SW480 (cell line): ENCODE measurements at regions not wholly inside any gene's neighbourhood (a gene's known extent, or its start where the extent isn't known, plus 50 kb on each side); places are given as distances from the start of the nearest gene placed in this dataset.
"Not testable (repeated sequence)": the region's sequence is repeated elsewhere in the genome, so short reads cannot be mapped to it uniquely, and the experiment has no call there.

ENCODE experiments used
- DNase-seq: peaks from one replicate; pipeline ENCODE4 v3.0.0-alpha.2; 2016; ENCODE audit warnings: low spot score

DNA sequence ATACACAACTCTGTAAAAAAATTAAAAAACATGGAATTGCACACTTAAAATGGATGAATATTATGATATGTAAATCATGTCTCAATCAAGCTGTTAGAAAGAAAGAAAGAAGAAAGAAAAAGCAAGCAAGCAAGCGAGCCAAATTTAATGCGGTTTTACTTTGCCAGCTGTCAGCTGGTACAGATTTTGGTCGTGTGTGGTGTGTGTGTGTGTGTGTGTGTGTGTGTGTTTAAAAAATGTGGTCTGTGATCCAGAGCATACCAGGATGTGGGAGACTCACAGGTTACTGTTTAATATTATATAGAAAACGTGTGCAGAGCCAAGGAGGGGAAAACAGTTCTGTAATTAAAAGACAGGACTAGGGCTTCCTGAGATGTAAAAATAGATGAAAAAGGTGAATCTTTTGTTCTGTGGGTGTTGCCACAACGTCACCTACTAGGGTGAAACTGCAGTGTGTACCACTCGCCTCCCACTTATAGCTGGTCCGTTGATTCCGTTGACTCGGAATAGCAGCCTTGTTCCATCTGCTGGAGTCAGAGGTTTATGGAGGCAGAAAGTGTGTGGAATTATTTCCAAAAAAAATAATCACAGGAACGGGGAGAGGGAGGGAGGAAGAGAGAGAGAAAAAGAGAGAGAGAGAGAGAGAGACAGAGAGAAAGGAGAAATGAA lies 197.7 kb downstream of the BCAS1 start:
- DNase-seq = no peak

DNA sequence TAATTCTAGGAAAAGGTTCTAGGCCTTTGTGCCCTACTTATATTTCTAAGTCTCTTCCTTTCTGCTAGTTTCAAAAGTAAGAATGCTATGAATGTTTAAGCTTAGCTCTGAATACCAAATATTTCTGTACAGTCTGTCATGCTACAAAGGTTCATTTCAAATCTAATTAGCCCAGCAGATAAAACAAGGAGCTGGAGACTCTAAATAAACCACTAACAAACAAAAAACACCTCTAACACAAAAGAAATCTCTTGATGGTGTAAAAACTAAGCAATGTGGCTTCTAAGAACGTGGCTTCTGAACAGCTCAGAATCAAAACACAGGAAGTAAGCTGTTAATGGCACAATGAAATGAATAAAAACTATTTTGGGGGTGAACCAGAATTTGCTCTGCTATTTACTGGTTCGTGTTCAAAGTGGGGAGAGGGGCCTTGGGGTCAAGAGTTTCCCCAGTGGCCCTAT lies 198.3 kb downstream of the BCAS1 start:
- no peak for DNase-seq

DNA sequence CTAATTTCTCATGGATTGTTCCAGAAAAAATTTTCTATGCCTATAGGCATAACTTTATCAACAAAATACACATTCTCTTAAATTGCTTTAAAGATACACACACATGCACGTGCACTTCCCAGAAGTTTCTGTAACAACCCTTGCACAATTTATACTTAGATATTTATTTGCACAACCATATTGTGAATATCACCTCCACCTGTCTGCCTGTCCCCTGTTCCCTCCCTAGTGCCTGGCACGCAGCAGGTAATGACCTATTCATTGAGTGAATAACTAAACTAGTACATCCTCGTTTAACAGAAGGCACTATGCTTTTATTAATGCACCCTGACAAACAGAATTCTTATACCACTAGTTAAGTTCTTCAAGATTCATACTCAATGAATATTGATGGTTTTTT lies 198.9 kb downstream of the BCAS1 start:
- no peak for DNase-seq

DNA sequence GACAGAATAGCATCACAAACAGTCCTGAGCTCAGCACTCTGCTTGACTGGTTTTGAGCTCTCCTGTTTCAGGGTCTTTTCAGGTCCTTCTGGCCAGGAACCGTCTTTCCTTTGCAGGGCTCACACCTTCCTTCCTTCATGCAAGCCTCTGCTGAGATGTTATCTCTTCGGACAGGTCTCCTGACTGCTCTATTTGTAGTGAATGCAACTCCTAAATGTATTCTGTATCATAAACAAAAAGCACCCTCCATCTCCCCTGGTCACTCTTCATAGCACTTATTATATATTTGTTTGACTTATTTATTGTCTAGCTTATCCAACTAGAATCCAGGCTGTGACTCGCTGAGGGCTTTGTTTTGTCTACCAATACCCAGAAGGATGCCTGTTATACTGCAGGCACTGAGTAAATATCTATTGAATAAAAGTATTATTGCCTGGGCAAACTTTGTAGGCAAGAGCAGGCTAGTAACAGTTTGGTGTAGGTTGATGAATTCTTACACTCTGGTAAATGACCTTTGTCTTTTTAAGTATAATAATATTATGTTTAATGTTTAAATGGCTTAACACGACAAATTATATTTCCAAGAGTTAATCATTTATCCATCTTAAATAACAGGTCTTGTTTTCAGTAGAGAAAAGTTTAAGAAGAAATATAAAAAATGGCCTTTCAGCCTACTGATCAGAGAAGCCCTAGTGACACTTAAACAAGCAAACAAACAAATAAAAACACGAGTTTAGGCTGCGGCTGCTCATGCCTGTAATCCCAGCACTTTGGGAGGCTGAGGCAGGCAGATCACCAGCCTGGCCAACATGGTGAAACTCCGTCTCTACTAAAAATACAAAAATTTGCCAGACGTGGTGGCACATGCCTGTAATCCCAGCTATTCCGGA lies 199.7 kb downstream of the BCAS1 start:
- no peak for DNase-seq

DNA sequence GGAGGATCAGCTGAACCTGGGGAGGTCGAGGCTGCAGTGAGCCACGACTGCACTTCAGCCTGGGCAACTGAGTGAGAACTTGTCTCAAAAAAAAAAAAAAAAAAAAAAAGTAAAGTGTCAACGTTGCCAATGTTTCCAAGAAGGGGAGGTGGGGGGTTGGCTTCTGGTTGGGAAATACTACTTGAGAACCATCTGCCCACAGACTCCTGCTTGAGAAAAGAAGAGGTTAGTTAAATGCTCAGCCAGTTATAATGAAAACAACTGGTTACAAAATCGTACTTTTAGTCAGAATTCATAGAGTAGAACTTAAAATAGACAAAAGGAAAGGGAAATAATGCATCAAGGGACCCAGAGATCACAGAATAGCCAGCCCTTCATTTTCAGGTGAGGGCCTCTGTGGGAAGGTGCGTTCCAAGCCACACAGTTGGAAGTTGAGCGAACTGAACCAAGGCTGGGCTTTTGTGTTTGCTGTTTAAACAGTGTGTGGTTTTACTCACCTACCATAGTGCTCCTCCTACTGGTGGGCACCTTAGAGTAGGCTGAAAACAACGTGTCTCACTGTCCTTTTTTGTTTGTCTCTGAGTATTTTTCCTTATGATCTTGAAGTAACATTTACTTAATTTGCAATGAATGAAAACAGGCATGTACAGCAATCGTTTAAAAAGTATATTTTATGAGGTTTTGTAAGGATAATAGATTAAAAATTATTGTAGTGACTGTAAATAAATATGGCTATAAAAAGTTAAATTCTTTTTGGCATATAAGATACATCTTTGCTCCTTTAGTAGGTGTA lies 200.7 kb downstream of the BCAS1 start:
- DNase-seq = peak; percentile 86

DNA sequence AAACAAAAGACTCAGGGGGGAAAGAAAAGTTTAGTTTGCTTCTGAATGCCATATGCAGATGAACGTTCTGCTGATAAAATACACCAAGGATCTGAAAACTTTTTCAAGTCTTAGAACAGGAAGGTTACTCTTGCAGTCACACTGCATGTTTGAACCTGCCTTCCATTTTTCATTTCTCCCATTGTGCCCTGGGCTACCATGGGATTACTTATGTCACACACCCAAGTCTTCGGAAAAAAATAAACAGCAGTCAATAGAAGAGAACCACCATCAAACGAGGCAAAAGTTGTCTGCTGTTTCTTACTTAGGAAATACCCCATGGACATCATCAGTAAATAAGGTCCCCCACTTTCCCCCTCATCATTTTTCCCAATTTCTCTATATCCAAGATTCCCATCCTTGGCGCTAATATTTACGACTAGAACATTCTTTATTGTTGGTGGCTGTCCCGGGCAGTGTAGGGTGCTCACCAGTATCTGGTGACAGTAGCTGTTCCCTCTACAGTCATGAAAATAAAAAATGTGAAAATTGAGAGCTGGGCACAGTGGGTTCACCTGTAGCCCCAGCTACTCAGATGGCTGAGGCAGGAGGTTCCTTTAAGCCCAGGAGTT lies 202.5 kb downstream of the BCAS1 start:
- no peak for DNase-seq

DNA sequence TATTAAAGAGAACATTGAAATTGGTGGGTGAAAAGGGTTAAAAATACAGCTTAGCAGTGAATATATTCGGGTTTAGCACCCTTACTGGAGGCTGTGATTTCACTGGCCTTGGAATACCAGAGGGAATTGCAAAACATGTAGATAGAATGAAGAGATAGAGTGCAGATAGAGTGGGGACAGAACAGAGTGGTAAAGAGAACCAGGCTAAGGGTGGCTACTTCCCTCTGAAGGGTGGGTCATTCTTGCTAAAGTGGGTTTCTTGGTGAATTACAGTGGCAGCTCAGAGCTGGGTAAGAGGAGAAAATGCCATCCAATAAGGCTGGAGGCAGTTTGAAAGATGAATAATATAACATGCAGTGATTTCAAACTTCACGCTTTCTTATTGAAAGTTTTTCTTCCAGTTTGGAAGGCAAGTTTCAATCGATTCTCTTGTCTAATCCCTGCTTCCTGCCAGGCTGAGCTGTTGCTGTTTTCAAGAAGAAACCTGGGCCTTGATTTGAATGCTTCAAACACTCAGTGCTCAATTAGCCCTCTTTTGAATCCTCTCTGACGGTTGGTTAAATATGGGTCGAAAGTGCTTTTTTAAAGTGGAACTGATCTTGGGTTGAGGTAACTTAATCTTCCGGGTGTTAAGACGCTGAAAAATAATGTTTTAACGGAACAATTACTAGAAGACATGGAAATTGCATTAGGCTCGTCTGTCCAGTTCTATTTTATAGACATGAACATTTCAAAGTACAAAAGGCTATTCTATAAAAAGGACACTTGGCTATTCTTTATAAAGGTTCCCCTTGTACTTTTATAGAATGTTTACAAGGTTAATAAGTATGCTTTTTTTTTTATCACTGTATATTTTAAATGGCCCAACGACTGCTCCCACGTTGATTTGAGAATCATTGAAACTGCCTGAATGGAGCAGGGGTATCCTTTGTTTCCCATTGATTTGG lies 203.3 kb downstream of the BCAS1 start:
- DNase-seq = no peak

DNA sequence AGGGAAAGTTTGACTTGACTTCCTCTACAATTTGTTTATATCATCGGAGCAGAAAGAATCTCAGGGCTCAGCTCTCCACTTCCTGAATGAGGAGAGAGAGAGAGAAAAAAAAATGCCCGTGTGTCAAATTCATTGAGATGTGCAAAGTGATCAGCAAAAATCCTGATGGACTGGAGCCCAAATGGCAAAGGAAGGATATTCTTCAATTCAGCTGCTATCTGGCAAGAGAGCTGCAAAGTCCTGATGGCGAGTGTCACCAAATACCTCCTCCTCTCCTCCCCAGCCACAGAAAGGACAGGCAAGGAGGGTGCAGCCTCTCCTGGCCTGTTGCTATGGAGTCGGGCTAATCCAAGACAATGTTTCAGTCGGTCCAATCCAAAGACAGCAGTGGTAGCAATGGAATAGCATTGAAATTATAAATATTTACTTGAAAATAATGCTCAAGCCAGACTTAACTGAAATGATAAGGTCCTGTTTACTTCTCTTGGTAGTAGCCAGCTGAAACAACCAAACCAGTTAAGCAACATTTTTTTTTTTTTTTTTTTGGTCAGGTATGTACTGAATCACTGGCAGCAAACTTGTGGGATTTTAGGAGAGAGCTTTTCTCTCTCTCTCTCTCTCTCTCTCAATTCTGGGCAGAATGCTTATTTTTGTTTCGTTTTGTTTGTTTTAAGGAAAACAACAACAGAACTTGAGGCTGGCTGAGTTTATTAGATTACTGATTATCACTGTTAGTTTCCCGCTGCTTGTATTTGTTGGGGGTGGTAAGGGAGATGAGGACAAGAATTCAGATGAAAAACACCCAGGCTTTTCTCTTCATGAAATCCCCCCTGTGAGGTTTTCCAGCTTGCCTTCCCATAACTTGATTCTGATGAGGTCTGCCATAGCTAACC lies 204.2 kb downstream of the BCAS1 start:
- peak; percentile 31 for DNase-seq

DNA sequence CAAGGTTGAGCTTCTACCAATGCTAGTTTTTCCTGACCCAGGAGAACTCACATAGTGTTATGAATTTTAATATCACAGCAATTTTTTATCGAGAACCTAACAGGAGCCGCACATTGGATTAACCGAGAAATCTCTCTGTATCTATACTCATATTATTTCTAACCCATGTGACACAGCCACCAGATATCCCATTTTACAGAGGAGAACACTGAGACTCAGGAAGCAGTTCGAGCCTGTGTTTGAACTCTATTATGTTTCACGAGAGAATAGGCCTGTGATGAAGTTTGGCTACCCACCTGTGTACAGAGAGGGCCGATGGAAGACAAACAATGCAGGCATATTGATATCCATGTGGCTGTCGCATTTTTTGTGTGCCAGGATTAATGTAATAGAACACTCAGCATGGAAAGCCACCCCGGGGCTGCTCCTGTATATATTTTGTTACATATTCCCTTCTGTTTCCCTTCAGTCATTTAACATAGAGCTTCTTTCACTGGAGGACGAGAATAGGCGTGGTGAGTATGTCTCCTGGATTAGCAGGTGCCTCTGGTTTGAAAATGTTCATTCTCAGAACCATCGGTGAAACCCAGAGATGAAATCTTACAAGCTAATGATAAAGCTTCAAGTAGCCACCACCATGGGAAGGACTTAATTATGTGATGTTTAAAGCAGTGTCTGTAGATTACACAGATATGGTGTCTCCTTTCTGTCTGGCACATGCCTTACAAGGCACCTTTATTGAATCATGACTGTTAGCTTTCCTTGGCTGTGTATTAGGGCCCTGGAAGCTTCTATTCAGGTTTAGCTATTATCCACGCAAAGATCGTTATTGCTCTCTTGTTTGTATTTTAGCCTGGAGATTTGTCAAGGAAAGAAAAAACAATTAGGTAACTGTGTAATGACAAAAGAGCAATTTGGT lies 205.4 kb downstream of the BCAS1 start:
- DNase-seq = not testable (repeated sequence)

DNA sequence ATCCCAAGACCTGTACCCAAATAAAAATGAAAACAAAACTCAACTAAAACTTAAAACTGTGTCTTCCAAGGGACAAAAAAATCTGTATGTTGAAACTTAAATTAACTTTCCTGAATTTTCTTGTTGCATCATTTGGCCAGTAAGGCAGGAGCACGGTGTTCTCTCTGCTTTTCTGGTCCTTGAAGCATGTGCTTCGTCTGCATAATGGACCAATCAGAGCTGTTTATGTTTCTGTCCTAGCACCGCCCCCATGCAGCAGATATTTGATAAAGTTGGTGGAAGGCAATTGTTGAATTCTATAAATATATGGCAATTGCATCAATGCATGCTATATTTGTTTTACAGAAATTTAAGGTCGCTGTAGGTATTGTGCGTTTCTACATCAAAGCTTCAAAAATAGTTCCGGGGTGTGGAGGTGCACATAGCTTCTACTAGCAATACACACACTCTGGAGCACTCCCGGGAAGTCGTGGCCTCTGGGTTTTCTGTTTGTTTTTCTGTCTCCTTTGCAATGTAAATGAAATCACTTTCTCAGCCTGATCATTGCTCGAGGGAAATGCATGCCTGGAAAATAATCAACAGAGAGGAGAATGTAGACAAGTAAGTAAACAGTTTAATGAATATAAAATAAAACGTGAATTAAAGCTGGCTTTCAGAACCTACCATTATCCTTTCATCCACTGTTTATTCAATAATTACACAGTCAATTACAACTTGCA lies 206.3 kb downstream of the BCAS1 start:
- DNase-seq = not testable (repeated sequence)

DNA sequence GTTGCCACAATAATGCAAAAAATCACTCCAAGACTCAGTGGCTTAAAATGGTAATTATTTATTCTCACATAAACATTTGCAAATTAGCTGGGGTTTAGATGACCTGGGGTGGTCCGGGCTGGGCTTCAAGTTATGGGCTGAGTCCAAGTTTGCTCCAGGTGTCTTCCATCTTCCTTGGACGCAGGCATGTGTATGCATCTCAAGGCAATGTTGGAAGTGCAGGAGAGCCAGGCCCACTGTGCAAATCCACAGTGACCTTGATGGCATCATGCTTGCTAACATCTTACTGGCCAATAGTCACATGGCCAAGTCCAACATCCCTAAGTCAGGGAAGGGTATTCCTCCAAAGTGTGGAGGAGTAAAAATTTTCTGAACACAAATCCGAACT lies 206.9 kb downstream of the BCAS1 start:
- not testable (repeated sequence) for DNase-seq

DNA sequence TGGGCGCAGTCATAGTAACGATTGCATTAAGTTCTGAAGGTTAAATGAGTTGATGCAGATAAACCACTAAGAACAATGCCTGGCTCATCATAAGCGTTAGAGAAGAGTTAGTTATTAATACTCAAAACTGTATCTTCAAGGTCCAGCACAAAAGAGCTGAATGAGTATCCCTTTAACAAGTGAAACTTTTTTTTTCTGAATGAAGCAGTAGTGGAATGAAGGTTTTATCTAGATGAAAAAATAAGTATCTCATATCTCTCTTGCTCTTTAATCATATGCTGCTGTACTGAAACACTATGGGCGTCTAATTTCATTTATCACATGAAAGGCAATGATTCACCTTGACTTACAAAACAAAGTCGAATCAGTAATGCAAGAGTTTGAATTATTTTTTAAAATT lies 207.4 kb downstream of the BCAS1 start:
- DNase-seq = not testable (repeated sequence)

DNA sequence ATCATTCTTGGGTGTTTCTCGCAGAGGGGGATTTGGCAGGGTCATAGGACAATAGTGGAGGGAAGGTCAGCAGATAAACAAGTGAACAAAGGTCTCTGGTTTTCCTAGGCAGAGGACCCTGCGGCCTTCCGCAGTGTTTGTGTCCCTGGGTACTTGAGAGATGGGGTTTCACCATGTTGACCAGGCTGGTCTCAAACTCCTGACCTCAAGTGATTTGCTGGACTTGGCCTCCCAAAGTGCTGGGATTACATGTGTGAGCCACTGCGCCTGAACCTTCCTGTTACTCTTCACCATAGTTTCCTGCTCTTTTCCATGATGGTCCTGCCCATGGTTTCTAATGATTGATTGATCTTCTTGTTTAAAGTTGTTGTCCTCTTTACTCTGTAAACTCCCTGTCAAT lies 207.9 kb downstream of the BCAS1 start:
- not testable (repeated sequence) for DNase-seq

DNA sequence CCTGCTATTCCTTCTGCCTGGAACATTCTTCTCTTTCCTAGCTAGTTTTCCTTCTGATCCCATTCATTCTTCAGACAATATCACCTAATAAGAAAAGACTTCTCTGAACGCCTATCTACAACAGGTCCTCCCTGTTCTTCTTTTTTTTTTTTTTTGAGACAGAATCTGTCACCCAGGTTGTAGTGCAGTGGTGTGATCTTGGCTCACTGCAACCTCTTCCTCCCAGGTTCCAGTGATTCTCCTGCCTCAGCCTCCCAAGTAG lies 208.3 kb downstream of the BCAS1 start:
- not testable (repeated sequence) for DNase-seq

DNA sequence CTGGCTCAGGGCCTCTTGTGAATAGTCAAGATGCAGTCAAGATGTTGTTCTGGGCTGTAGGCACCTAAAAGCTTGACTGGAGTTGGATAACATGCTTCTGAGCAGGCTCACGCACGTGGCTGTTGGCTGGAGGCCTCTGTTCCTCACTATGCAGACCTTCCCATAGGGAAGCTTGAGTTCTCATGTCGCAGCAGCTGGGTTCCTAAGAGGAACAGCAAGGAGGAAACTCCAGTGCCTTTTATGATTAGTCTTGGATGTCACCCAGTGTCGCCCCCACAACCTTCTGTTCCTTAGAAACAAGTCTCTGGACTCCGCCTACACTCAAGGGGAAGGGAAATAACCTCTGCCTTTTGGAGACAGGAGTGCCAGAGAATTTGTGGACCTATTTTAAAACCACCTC lies 210.7 kb downstream of the BCAS1 start:
- no peak for DNase-seq

DNA sequence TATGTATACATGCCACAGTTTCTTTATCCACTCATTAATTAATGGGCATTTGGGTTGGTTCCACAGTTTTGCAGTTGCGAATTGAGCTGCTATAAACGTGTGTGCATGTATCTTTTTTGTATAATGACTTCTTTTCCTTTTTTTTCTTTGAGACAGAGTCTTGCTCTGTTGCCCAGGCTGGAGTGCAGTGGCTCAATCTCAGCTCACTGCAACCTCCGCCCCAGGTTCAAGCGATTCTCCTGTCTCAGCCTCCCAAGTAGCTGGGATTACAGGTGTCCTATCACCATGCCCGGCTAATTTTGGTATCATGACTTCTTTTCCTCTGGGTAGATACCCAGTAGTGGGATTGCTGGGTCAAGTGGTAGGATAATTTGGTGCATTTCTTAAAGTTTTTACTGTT lies 211.4 kb downstream of the BCAS1 start:
- DNase-seq = not testable (repeated sequence)

DNA sequence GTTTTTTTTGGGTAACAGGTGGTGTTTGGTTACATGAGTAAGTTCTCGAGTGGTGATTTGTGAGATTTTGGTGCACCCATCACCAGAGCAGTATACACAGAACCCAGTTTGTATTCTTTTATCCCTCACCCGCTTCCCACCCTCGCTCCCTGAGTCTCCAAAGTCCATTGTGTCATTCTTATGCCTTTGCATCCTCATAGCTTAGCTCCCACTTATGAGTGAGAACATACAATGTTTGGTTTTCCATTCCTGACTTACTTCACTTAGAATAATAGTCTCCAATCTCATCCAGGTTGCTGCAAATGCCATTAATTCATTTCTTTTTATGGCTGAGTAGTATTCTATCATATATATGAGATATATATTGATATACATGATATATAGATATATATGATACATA lies 211.9 kb downstream of the BCAS1 start:
- DNase-seq = not testable (repeated sequence)

DNA sequence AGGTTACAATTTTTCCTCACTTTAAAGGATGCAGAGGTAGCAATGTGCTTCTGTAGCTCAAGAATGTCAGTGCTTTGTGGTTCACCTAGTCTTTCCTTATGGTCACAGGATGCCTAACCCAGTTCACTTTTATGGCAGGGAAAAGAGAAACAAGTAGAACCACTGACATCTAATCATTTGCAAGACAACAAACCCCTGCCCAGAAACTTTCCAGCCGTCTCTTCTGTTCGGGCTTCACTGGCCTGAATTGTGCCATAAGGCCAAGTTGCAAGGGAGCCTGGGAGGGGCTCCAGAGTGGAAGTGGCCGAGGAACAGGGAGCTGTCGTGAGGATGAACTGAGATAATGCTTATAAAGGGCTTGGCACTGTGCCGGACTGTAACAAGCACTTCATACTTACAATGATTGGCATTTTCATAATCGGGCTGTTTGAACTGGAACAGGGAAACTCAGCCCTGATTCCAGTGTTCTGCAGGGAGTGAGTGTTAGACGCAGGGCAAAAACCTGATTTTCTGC lies 212.6 kb downstream of the BCAS1 start:
- peak; percentile 39 for DNase-seq
